ENCODE measurements at regions not wholly inside any gene's neighbourhood (a gene's known extent, or its start where the extent isn't known, plus 50 kb on each side); places are given as distances from the start of the nearest gene placed in this dataset.

DNA sequence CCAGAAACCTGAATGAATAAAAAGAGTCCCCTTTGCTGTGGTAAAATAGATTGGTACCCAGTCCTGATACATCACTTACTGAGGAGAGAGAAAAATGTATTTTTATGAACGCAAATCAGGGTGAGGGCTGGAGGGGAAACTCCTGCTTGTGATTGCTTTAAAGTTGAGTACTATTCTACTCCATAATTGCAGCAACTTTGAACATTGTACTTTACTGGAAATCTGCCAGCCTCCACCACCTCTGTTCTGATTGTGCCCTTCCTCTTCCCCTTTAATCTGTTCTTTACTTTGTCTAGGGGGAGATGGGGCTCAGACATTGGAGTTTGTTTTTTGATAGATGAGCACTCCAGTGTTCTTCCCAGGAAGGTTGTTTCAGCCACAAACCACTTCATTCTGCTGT lies 81.9 kb downstream of the C3orf38 start:
- TF ChIP-seq, protein P1, sequence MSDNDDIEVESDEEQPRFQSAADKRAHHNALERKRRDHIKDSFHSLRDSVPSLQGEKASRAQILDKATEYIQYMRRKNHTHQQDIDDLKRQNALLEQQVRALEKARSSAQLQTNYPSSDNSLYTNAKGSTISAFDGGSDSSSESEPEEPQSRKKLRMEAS (IDR thresholded peaks at IDR 0.05), result no peak
- TF ChIP-seq POLR2A (IDR thresholded peaks at IDR 0.05; ENCODE audit: low read length) (no peak), CHD2 (IDR thresholded peaks at IDR 0.05; ENCODE audit: low read length, partially characterized antibody) (no peak), RFX5 (IDR thresholded peaks at IDR 0.05) (no peak), RAD21 (conservative IDR thresholded peaks at IDR 0.05 in 1 of 2, IDR thresholded peaks at IDR 0.05 in 1 of 2) (no peak), JUN (IDR thresholded peaks at IDR 0.05) (no peak), NFE2L2 (conservative IDR thresholded peaks at IDR 0.05; ENCODE audit: low read length) (no peak), HDAC2 (IDR thresholded peaks at IDR 0.05) (no peak)
- TF ChIP-seq, protein P2, sequence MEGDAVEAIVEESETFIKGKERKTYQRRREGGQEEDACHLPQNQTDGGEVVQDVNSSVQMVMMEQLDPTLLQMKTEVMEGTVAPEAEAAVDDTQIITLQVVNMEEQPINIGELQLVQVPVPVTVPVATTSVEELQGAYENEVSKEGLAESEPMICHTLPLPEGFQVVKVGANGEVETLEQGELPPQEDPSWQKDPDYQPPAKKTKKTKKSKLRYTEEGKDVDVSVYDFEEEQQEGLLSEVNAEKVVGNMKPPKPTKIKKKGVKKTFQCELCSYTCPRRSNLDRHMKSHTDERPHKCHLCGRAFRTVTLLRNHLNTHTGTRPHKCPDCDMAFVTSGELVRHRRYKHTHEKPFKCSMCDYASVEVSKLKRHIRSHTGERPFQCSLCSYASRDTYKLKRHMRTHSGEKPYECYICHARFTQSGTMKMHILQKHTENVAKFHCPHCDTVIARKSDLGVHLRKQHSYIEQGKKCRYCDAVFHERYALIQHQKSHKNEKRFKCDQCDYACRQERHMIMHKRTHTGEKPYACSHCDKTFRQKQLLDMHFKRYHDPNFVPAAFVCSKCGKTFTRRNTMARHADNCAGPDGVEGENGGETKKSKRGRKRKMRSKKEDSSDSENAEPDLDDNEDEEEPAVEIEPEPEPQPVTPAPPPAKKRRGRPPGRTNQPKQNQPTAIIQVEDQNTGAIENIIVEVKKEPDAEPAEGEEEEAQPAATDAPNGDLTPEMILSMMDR (IDR thresholded peaks at IDR 0.05), result no peak
